H9 (cell line): ENCODE measurements at regions not wholly inside any gene's neighbourhood (a gene's known extent, or its start where the extent isn't known, plus 50 kb on each side); places are given as distances from the start of the nearest gene placed in this dataset.

ENCODE experiments used
- DNase-seq: peaks from one replicate; pipeline ENCODE4 v3.0.0-alpha.2; 2017
- H2AFZ ChIP-seq: one replicate; pipeline ENCODE4 v1.6.1; 2013; ENCODE audit warnings: mild to moderate bottlenecking, low read length, control low read depth, moderate library complexity
- H2AK5ac ChIP-seq: 2 replicates; pipeline ENCODE4 v1.6.1; 2013; ENCODE audit warnings: low read length, control low read depth, mixed read lengths; ENCODE audit not compliant: insufficient read length
- H2BK120ac ChIP-seq: one replicate; pipeline ENCODE4 v1.6.1; 2013; ENCODE audit warnings: low read depth, mild to moderate bottlenecking, low read length, control low read depth, inconsistent platforms; ENCODE audit not compliant: poor library complexity, severe bottlenecking
- H2BK12ac ChIP-seq: 2 replicates; pipeline ENCODE4 v1.6.1; 2013; ENCODE audit warnings: low read length, control low read depth, mixed read lengths, low read depth; ENCODE audit not compliant: insufficient read length
- H2BK15ac ChIP-seq: 2 replicates; pipeline ENCODE4 v1.6.1; 2013; ENCODE audit warnings: low read depth, low read length, control low read depth
- H2BK20ac ChIP-seq: one replicate; pipeline ENCODE4 v1.6.1; 2013; ENCODE audit warnings: low read depth, mild to moderate bottlenecking, low read length, control low read depth, inconsistent platforms; ENCODE audit not compliant: poor library complexity, severe bottlenecking
- H2BK5ac ChIP-seq: 2 replicates; pipeline ENCODE4 v1.6.1; 2013; ENCODE audit warnings: low read length, control low read depth, mixed read lengths; ENCODE audit not compliant: insufficient read length
- H3K14ac ChIP-seq: 2 replicates; pipeline ENCODE4 v1.6.1; 2013; ENCODE audit warnings: low read length, control low read depth; ENCODE audit not compliant: insufficient read depth
- H3K18ac ChIP-seq: 2 replicates; pipeline ENCODE4 v1.6.1; 2013; ENCODE audit warnings: low read depth, mild to moderate bottlenecking, mixed read lengths, low read length, control low read depth; ENCODE audit not compliant: insufficient read length
- H3K23ac ChIP-seq: 2 replicates; pipeline ENCODE4 v1.6.1; 2013; ENCODE audit warnings: low read length, control low read depth, mixed read lengths, low read depth; ENCODE audit not compliant: insufficient read length
- H3K23me2 ChIP-seq: 2 replicates; pipeline ENCODE4 v1.6.1; 2013; ENCODE audit warnings: low read depth, mild to moderate bottlenecking, mixed read lengths, low read length, control low read depth; ENCODE audit not compliant: insufficient read length, poor library complexity, severe bottlenecking
- H3K27ac ChIP-seq: 2 replicates; pipeline ENCODE4 v1.5.1; 2013; ENCODE audit warnings: low read length, control low read depth, mixed read lengths, low read depth; ENCODE audit not compliant: insufficient read length
- H3K27me3 ChIP-seq: 2 replicates; pipeline ENCODE4 v1.6.1; 2013; ENCODE audit warnings: low read length, control low read depth, inconsistent platforms; ENCODE audit not compliant: insufficient read depth
- H3K4ac ChIP-seq: 2 replicates; pipeline ENCODE4 v1.6.1; 2013; ENCODE audit warnings: low read depth, mild to moderate bottlenecking, control low read depth, inconsistent platforms, low read length, moderate library complexity
- H3K4me1 ChIP-seq: 2 replicates; pipeline ENCODE4 v1.6.1; 2013; ENCODE audit warnings: low read length, control low read depth, inconsistent platforms; ENCODE audit not compliant: insufficient read depth
- H3K4me2 ChIP-seq: 2 replicates; pipeline ENCODE4 v1.6.1; 2013; ENCODE audit warnings: low read length, control low read depth, mixed read lengths; ENCODE audit not compliant: insufficient read length, insufficient read depth
- H3K56ac ChIP-seq: 2 replicates; pipeline ENCODE4 v1.6.1; 2013; ENCODE audit warnings: low read depth, mild to moderate bottlenecking, mixed read lengths, low read length, control low read depth; ENCODE audit not compliant: insufficient read length
- H3K79me1 ChIP-seq: 2 replicates; pipeline ENCODE4 v1.6.1; 2013; ENCODE audit warnings: low read depth, mild to moderate bottlenecking, moderate library complexity, low read length, control low read depth, inconsistent platforms; ENCODE audit not compliant: insufficient read depth, poor library complexity, severe bottlenecking
- H3K79me2 ChIP-seq: 2 replicates; pipeline ENCODE4 v1.6.1; 2013; ENCODE audit warnings: low read length, control low read depth, inconsistent platforms; ENCODE audit not compliant: insufficient read depth
- H3K9ac ChIP-seq: 2 replicates; pipeline ENCODE4 v1.6.1; 2013; ENCODE audit warnings: low read length, control low read depth, mixed read lengths; ENCODE audit not compliant: insufficient read length; ENCODE audit errors: extremely low read depth
- H3K9me3 ChIP-seq: one replicate; pipeline ENCODE4 v1.6.1; 2013; ENCODE audit warnings: low read depth, low read length, inconsistent platforms; ENCODE audit not compliant: control insufficient read depth
- H3T11ph ChIP-seq: one replicate; pipeline ENCODE4 v1.6.1; 2013; ENCODE audit warnings: mild to moderate bottlenecking, low read length, control low read depth, inconsistent platforms
- H4K20me1 ChIP-seq: one replicate; pipeline ENCODE4 v1.6.1; 2013; ENCODE audit not compliant: control insufficient read depth, insufficient read length, insufficient read depth
- H4K5ac ChIP-seq: 2 replicates; pipeline ENCODE4 v1.6.1; 2013; ENCODE audit warnings: low read depth, mild to moderate bottlenecking, mixed read lengths, low read length, control low read depth; ENCODE audit not compliant: insufficient read length
- H4K8ac ChIP-seq: replicated peaks from 2 replicates; pipeline ENCODE4 v1.6.1; 2013; ENCODE audit warnings: low read length, control low read depth, mixed read lengths, low read depth; ENCODE audit not compliant: insufficient read length
- H4K91ac ChIP-seq: 2 replicates; pipeline ENCODE4 v1.6.1; 2013; ENCODE audit warnings: low read depth, mild to moderate bottlenecking, moderate library complexity, mixed read lengths, low read length, control low read depth; ENCODE audit not compliant: insufficient read length
- H3K27ac Mint-ChIP-seq, 3 experiments: 2 replicates in 2 of 3; 3 replicates in 1 of 3; pipeline ENCODE4 v1.8.0; 2020 to 2021; ENCODE audit warnings: mixed read lengths in 3 of 3, mild to moderate bottlenecking in 1 of 3, moderate library complexity in 1 of 3
- H3K27me3 Mint-ChIP-seq: 2 replicates; pipeline ENCODE4 v1.8.0; 2021; ENCODE audit warnings: low read depth, mild to moderate bottlenecking, moderate library complexity, mixed read lengths
- H3K36me3 Mint-ChIP-seq, 3 experiments: 2 replicates in 2 of 3; 3 replicates in 1 of 3; pipeline ENCODE4 v1.8.0; 2020 to 2021; ENCODE audit warnings: low read depth in 3 of 3, mixed read lengths in 3 of 3; ENCODE audit not compliant: insufficient read depth in 1 of 3
- H3K4me1 Mint-ChIP-seq, 2 experiments: 2 replicates each; pipeline ENCODE4 v1.8.0; 2020; ENCODE audit warnings: mixed read lengths in 2 of 2
- H3K4me3 Mint-ChIP-seq, 2 experiments: 2 replicates in 1 of 2; 3 replicates in 1 of 2; pipeline ENCODE4 v1.8.0; 2020 to 2021; ENCODE audit warnings: mild to moderate bottlenecking in 2 of 2, mixed read lengths in 2 of 2, moderate library complexity in 1 of 2
- H3K9me3 Mint-ChIP-seq, 2 experiments: 2 replicates in 1 of 2; 3 replicates in 1 of 2; pipeline ENCODE4 v1.8.0; 2020; ENCODE audit warnings: mild to moderate bottlenecking in 2 of 2, mixed read lengths in 2 of 2, moderate library complexity in 1 of 2
- WGBS: extraction: QIAGEN DNeasy Blood & Tissue Kit; methylation state at CpG from one replicate; pipeline ENCODE4 v1.1.7; 2013; ENCODE audit warnings: missing lambda C conversion rate, low lambda C conversion rate, mixed read lengths; ENCODE audit not compliant: insufficient read length; ENCODE audit errors: extremely low coverage; 5-methylcytosine and 5-hydroxymethylcytosine counted together
- TF ChIP-seq, protein P1 (sequence below): fragments of 200-600 bp; sonication (generic); conservative IDR thresholded peaks from 3 replicates; pipeline ENCODE4 v1.8.0; 2021; ENCODE audit warnings: antibody characterized with exemption, mild to moderate bottlenecking

DNA sequence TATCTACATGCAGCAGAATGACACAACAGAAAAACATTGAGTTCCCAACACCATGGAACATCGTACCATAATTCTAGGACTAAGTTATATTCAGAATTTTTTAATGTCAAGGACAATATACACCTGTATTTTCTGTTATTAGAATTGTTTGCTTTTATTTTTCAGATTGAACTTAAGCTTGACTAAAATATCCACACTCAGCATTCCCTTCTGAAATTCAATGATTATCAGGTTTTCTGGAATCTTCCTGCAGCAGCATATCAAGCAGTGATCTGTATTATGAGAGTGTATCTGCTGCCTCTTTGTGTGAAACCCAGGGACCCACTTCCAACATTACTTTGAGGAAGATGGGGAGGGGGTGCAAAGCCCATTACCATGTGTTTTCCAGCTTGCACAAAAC, 578.6 kb upstream of the JAG1 start:
- H3K79me1 ChIP-seq, result no peaks in the 10 kb centered on the region
- H3K4me3 Mint-ChIP-seq, result no peak overlapping the region
- no peak overlapping the region for H3K27ac ChIP-seq
- H3K36me3 Mint-ChIP-seq, result peaks cover 0 to 21% (median 11%) of the 10 kb centered on the region in 3 experiments; a peak in 4 of 7 replicates
- no peak overlapping the region for H3K9ac ChIP-seq
- peaks cover 26 to 27% of the 10 kb centered on the region in 2 experiments for H3K4me1 Mint-ChIP-seq
- H2BK5ac ChIP-seq, result no peak overlapping the region
- no peak overlapping the region for H2BK120ac ChIP-seq
- H4K8ac ChIP-seq, result no peak overlapping the region
- no peak overlapping the region for H3K23ac ChIP-seq
- TF ChIP-seq, protein P1, sequence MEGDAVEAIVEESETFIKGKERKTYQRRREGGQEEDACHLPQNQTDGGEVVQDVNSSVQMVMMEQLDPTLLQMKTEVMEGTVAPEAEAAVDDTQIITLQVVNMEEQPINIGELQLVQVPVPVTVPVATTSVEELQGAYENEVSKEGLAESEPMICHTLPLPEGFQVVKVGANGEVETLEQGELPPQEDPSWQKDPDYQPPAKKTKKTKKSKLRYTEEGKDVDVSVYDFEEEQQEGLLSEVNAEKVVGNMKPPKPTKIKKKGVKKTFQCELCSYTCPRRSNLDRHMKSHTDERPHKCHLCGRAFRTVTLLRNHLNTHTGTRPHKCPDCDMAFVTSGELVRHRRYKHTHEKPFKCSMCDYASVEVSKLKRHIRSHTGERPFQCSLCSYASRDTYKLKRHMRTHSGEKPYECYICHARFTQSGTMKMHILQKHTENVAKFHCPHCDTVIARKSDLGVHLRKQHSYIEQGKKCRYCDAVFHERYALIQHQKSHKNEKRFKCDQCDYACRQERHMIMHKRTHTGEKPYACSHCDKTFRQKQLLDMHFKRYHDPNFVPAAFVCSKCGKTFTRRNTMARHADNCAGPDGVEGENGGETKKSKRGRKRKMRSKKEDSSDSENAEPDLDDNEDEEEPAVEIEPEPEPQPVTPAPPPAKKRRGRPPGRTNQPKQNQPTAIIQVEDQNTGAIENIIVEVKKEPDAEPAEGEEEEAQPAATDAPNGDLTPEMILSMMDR, result no peak
- no CpG with 5 or more reads among the region's 1 CpG for WGBS
- H3K4me2 ChIP-seq, result no peak overlapping the region
- H2AK5ac ChIP-seq, result no peak overlapping the region
- H3T11ph ChIP-seq, result no peak overlapping the region
- H3K23me2 ChIP-seq, result no peaks in the 10 kb centered on the region
- H3K79me2 ChIP-seq, result no peaks in the 10 kb centered on the region
- H3K4ac ChIP-seq, result no peak overlapping the region
- no peaks in the 10 kb centered on the region for H4K20me1 ChIP-seq
- no peak overlapping the region for H4K5ac ChIP-seq
- peaks cover 5% of the 10 kb centered on the region; the same call in 1 of the 2 replicates for H3K4me1 ChIP-seq
- H3K56ac ChIP-seq, result no peak overlapping the region
- no peak overlapping the region for H4K91ac ChIP-seq
- no peak for DNase-seq
- H3K27me3 Mint-ChIP-seq, result peaks cover 3% of the 10 kb centered on the region; the same call in 1 of the 2 replicates
- H3K18ac ChIP-seq, result no peak overlapping the region
- no peak overlapping the region for H2AFZ ChIP-seq
- H3K27me3 ChIP-seq, result no peaks in the 10 kb centered on the region
- H2BK12ac ChIP-seq, result no peak overlapping the region
- no peak overlapping the region for H2BK20ac ChIP-seq
- no peak overlapping the region for H3K27ac Mint-ChIP-seq
- H3K14ac ChIP-seq, result no peak overlapping the region
- H3K9me3 ChIP-seq, result peaks cover 5% of the 10 kb centered on the region
- peaks cover 19 to 24% of the 10 kb centered on the region in 2 experiments for H3K9me3 Mint-ChIP-seq
- no peak overlapping the region for H2BK15ac ChIP-seq
